Lower lobe of right lung (tissue), 2 donors: ENCODE measurements at regions not wholly inside any gene's neighbourhood (a gene's known extent, or its start where the extent isn't known, plus 50 kb on each side); places are given as distances from the start of the nearest gene placed in this dataset.
"Not testable (repeated sequence)": the region's sequence is repeated elsewhere in the genome, so short reads cannot be mapped to it uniquely, and the experiment has no call there.

Source experiments
- ATAC-seq, 2 donors: fragments of 200-7000 bp; cut with Tn5 transposase; one replicate each; pipeline ENCODE4 v1.9.1; 2020 to 2022; ENCODE audit warnings: mild to moderate bottlenecking in 2 of 2, moderate library complexity in 2 of 2
- DNase-seq: peaks from one replicate; pipeline ENCODE4 v3.0.0-alpha.2; 2020
- H3K27ac ChIP-seq: fragments of 200-600 bp; one replicate; pipeline ENCODE4 v1.8.0; 2022
- H3K27me3 ChIP-seq: fragments of 200-600 bp; one replicate; pipeline ENCODE4 v1.8.0; 2022; ENCODE audit warnings: low read depth
- H3K36me3 ChIP-seq: fragments of 200-600 bp; one replicate; pipeline ENCODE4 v1.8.0; 2022; ENCODE audit warnings: mild to moderate bottlenecking
- H3K4me1 ChIP-seq: fragments of 200-600 bp; one replicate; pipeline ENCODE4 v1.8.0; 2022
- H3K4me3 ChIP-seq: fragments of 200-600 bp; one replicate; pipeline ENCODE4 v1.8.0; 2022; ENCODE audit warnings: mild to moderate bottlenecking
- H3K9me3 ChIP-seq: fragments of 200-600 bp; one replicate; pipeline ENCODE4 v1.8.0; 2022
- intact Hi-C: fragments of 100-400 bp; cut with DNase I; formaldehyde crosslinking; loops from one replicate; pipeline ENCODE4 v1.11.0; 2022
- donor health status: DM: no; HTN: yes; CAD: no; lungs with severe emphysema.

GRCh38 chr9:63450836-63451235 lies 1834.2 kb downstream of the FOXD4L5 start:
- H3K4me1 ChIP-seq, intact Hi-C loops, H3K27ac ChIP-seq, ATAC-seq, H3K27me3 ChIP-seq, H3K9me3 ChIP-seq, H3K36me3 ChIP-seq: not testable (repeated sequence)
- peak; percentile 19 for DNase-seq
- H3K4me3 ChIP-seq, result peak overlapping the region; percentile 11

- H3K27me3 ChIP-seq, H3K36me3 ChIP-seq, ATAC-seq, H3K9me3 ChIP-seq, intact Hi-C loops, H3K4me1 ChIP-seq, H3K27ac ChIP-seq, DNase-seq, H3K4me3 ChIP-seq: not testable (repeated sequence)
These were observed 1859.9 kb downstream of the FOXD4L5 start for GRCh38 chr9:63425123-63425522.

GRCh38 chr9:63390897-63391296 lies 1894.1 kb downstream of the FOXD4L5 start:
- not testable (repeated sequence) for DNase-seq

GRCh38 chr9:63385479-63385878 lies 1899.5 kb downstream of the FOXD4L5 start:
- not testable (repeated sequence) for H3K27ac ChIP-seq, DNase-seq, H3K36me3 ChIP-seq

More at GRCh38 chr9:63390897-63391296, 1894.1 kb downstream of the FOXD4L5 start:
- H3K4me3 ChIP-seq, ATAC-seq, H3K27me3 ChIP-seq, H3K9me3 ChIP-seq, H3K36me3 ChIP-seq, intact Hi-C loops, H3K4me1 ChIP-seq, H3K27ac ChIP-seq: not testable (repeated sequence)

GRCh38 chr9:63379864-63380263 lies 1905.1 kb downstream of the FOXD4L5 start:
- DNase-seq, result peak; percentile 27

More at GRCh38 chr9:63385479-63385878, 1899.5 kb downstream of the FOXD4L5 start:
- H3K4me1 ChIP-seq, H3K4me3 ChIP-seq, H3K9me3 ChIP-seq, H3K27me3 ChIP-seq, intact Hi-C loops, ATAC-seq: not testable (repeated sequence)

GRCh38 chr9:63354219-63354618 lies 1930.8 kb downstream of the FOXD4L5 start:
- H3K9me3 ChIP-seq, H3K4me1 ChIP-seq, H3K27ac ChIP-seq, intact Hi-C loops, H3K4me3 ChIP-seq, DNase-seq, ATAC-seq, H3K27me3 ChIP-seq, H3K36me3 ChIP-seq: not testable (repeated sequence)

More at GRCh38 chr9:63379864-63380263, 1905.1 kb downstream of the FOXD4L5 start:
- H3K4me3 ChIP-seq, H3K9me3 ChIP-seq, ATAC-seq, H3K27ac ChIP-seq, intact Hi-C loops, H3K36me3 ChIP-seq, H3K4me1 ChIP-seq, H3K27me3 ChIP-seq: not testable (repeated sequence)

- H3K27ac ChIP-seq, H3K27me3 ChIP-seq, ATAC-seq, H3K36me3 ChIP-seq, H3K4me3 ChIP-seq, H3K4me1 ChIP-seq, H3K9me3 ChIP-seq, intact Hi-C loops, DNase-seq: not testable (repeated sequence)
These were observed 1937.7 kb downstream of the FOXD4L5 start for GRCh38 chr9:63347347-63347746.

- H3K36me3 ChIP-seq, ATAC-seq, H3K4me3 ChIP-seq, H3K4me1 ChIP-seq, intact Hi-C loops, H3K9me3 ChIP-seq, H3K27me3 ChIP-seq: not testable (repeated sequence)
- DNase-seq, result peak; percentile 55
- peak overlapping the region; percentile 73 for H3K27ac ChIP-seq
These were observed 1938.5 kb downstream of the FOXD4L5 start for GRCh38 chr9:63346310-63347048.

- H3K27ac ChIP-seq, ATAC-seq, intact Hi-C loops, H3K36me3 ChIP-seq, DNase-seq, H3K4me1 ChIP-seq, H3K4me3 ChIP-seq, H3K27me3 ChIP-seq, H3K9me3 ChIP-seq: not testable (repeated sequence)
These were observed 1940.6 kb downstream of the FOXD4L5 start for GRCh38 chr9:63344408-63344807.

- H3K9me3 ChIP-seq, ATAC-seq, intact Hi-C loops, H3K27me3 ChIP-seq, DNase-seq, H3K4me1 ChIP-seq, H3K36me3 ChIP-seq, H3K4me3 ChIP-seq, H3K27ac ChIP-seq: not testable (repeated sequence)
These were observed 1942.5 kb downstream of the FOXD4L5 start for GRCh38 chr9:63342528-63342927.

GRCh38 chr9:63337899-63338604 lies 1947.0 kb downstream of the FOXD4L5 start:
- H3K9me3 ChIP-seq, DNase-seq, H3K4me1 ChIP-seq, H3K36me3 ChIP-seq, ATAC-seq, intact Hi-C loops, H3K27me3 ChIP-seq, H3K4me3 ChIP-seq: not testable (repeated sequence)
- peak overlapping the region; percentile 62 for H3K27ac ChIP-seq

GRCh38 chr9:63335286-63335685 lies 1949.7 kb downstream of the FOXD4L5 start:
- H3K4me3 ChIP-seq, H3K4me1 ChIP-seq, ATAC-seq, intact Hi-C loops, H3K36me3 ChIP-seq, H3K27me3 ChIP-seq, H3K9me3 ChIP-seq, H3K27ac ChIP-seq: not testable (repeated sequence)
- DNase-seq, result peak; percentile 48

GRCh38 chr9:63334187-63334586 lies 1950.8 kb downstream of the FOXD4L5 start:
- H3K27ac ChIP-seq, intact Hi-C loops, DNase-seq, ATAC-seq, H3K36me3 ChIP-seq, H3K4me3 ChIP-seq, H3K27me3 ChIP-seq, H3K4me1 ChIP-seq, H3K9me3 ChIP-seq: not testable (repeated sequence)

- ATAC-seq, H3K4me1 ChIP-seq, DNase-seq, H3K9me3 ChIP-seq, H3K27me3 ChIP-seq, H3K36me3 ChIP-seq, H3K27ac ChIP-seq, intact Hi-C loops, H3K4me3 ChIP-seq: not testable (repeated sequence)
These were observed 1951.9 kb downstream of the FOXD4L5 start for GRCh38 chr9:63333083-63333482.
